ENCODE measurements at regions not wholly inside any gene's neighbourhood (a gene's known extent, or its start where the extent isn't known, plus 50 kb on each side); places are given as distances from the start of the nearest gene placed in this dataset.

DNA sequence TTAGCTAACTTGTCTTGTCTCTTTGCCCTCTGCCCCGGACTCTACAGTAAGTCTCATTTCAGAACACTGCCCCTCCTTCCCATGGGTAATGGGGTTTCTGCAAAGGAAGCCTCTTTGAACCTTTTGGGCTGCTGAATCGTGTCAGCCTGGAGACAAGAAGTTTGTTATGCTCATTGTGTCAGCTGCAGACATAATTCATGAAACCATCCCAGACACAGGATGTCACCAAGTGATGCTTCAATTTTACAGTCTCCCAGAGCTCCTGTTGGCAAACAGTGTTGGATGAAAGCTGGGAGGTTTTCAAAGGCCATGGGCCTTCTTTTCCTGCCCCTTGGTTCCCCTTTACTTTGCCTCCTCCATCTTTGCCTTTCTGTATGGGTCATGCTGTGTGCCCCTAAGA lies 223.1 kb upstream of the TAPT1 start:
- no TSS peak for BruUV-seq (replicated peaks)
- Histone ChIP-seq H3K36me3 (ENCODE audit: control insufficient read depth in 2 of 2, extremely low read depth in 1 of 2, insufficient read depth in 2 of 2, low read length in 2 of 2) (no peaks in the 10 kb centered on the region), H3K4me1 (ENCODE audit: control insufficient read depth, extremely low read depth, insufficient read depth, low read length) (no peaks in the 10 kb centered on the region), H3K27me3 (ENCODE audit: control insufficient read depth in 2 of 2, insufficient read depth in 2 of 2, low read length in 2 of 2) (peaks cover 3 to 7% of the 10 kb centered on the region in 2 experiments), H3K4me3 (replicated peaks in 1 of 3; ENCODE audit: insufficient read depth in 1 of 3, low read depth in 1 of 3, low read length in 3 of 3) (no peak overlapping the region), H3K27ac (ENCODE audit: insufficient read depth, low read depth, low read length) (no peak overlapping the region), H3K4me2 (ENCODE audit: insufficient read depth, low read length) (no peak overlapping the region), H3K79me2 (ENCODE audit: control insufficient read depth, insufficient read depth, low read length) (no peaks in the 10 kb centered on the region), H3K9me1 (replicated peaks; ENCODE audit: control insufficient read depth, extremely low read depth, insufficient read depth, low read length) (no peaks in the 10 kb centered on the region), H2AFZ (ENCODE audit: low read depth, low read length) (no peak overlapping the region), H3K9me3 (replicated peaks; ENCODE audit: control insufficient read depth, insufficient read depth, low read length) (no peaks in the 10 kb centered on the region), H4K20me1 (replicated peaks; ENCODE audit: control insufficient read depth, extremely low read depth, insufficient read depth, low read length) (no peaks in the 10 kb centered on the region), H3K9ac (replicated peaks; ENCODE audit: extremely low read depth, insufficient read depth, low read length) (no peak overlapping the region)
- CTCF ChIA-PET = interaction anchor here (1.0 kb wide), 1 partner anchor 1023 kb away, joined by 5 read pairs; no protein-coding TSS in a partner anchor
- dilution Hi-C loops (cut with MboI; ENCODE audit: extremely low pct_ligation_motif_present, low sequenced_read_pairs) = no loop called here
- POLR2A ChIA-PET = no interaction called here
- FAIRE-seq (no peak), DNase-seq (ENCODE audit: low read depth, low spot score) (no peak)
- TF ChIP-seq, protein P1, sequence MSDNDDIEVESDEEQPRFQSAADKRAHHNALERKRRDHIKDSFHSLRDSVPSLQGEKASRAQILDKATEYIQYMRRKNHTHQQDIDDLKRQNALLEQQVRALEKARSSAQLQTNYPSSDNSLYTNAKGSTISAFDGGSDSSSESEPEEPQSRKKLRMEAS (IDR thresholded peaks at IDR 0.05; ENCODE audit: insufficient read depth, insufficient read length) = no peak
- no peak for TF ChIP-seq POLR2A (IDR thresholded peaks at IDR 0.05; ENCODE audit: low read depth, low read length)
- no peak for TF ChIP-seq MYC (IDR thresholded peaks at IDR 0.05; ENCODE audit: low read depth, low read length)
- no peak for TF ChIP-seq JUN (IDR thresholded peaks at IDR 0.05; ENCODE audit: borderline replicate concordance, insufficient read depth, insufficient read length, low read depth)
- TF ChIP-seq, protein P2, sequence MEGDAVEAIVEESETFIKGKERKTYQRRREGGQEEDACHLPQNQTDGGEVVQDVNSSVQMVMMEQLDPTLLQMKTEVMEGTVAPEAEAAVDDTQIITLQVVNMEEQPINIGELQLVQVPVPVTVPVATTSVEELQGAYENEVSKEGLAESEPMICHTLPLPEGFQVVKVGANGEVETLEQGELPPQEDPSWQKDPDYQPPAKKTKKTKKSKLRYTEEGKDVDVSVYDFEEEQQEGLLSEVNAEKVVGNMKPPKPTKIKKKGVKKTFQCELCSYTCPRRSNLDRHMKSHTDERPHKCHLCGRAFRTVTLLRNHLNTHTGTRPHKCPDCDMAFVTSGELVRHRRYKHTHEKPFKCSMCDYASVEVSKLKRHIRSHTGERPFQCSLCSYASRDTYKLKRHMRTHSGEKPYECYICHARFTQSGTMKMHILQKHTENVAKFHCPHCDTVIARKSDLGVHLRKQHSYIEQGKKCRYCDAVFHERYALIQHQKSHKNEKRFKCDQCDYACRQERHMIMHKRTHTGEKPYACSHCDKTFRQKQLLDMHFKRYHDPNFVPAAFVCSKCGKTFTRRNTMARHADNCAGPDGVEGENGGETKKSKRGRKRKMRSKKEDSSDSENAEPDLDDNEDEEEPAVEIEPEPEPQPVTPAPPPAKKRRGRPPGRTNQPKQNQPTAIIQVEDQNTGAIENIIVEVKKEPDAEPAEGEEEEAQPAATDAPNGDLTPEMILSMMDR (IDR thresholded peaks at IDR 0.05; ENCODE audit: extremely low read depth in 1 of 2, insufficient read depth in 1 of 2, low read depth in 1 of 2, low read length in 2 of 2) = no peak
- no peak for TF ChIP-seq POLR2AphosphoS5 (IDR thresholded peaks at IDR 0.05; ENCODE audit: insufficient read depth, low read depth, low read length)
- TF ChIP-seq FOS (IDR thresholded peaks at IDR 0.05; ENCODE audit: borderline replicate concordance, insufficient read depth, low read length) = no peak
- no peak for TF ChIP-seq GATA2 (IDR thresholded peaks at IDR 0.05; ENCODE audit: insufficient read depth, insufficient read length, low read depth, low read length)
- TF ChIP-seq EZH2 (IDR thresholded peaks at IDR 0.05; ENCODE audit: borderline replicate concordance, low read depth, low read length, severe bottlenecking) = no peak
- intact Hi-C loops (cut with micrococcal nuclease) = loop anchor here (10.0 kb wide), 2 partner anchors 875 to 995 kb away; no protein-coding TSS in a partner anchor

Data from endothelial cell of umbilical vein (primary cell).